NCI-H510A (cell line): ENCODE measurements at regions not wholly inside any gene's neighbourhood (a gene's known extent, or its start where the extent isn't known, plus 50 kb on each side); places are given as distances from the start of the nearest gene placed in this dataset.
A peak's percentile ranks its signal among the peaks of the same experiment; 100 is the strongest.
"Not testable (repeated sequence)": the region's sequence is repeated elsewhere in the genome, so short reads cannot be mapped to it uniquely, and the experiment has no call there.

Source experiments
- DNase-seq: peaks from one replicate; lab custom pipeline; 2025; lab: John Stamatoyannopoulos, UW

DNA sequence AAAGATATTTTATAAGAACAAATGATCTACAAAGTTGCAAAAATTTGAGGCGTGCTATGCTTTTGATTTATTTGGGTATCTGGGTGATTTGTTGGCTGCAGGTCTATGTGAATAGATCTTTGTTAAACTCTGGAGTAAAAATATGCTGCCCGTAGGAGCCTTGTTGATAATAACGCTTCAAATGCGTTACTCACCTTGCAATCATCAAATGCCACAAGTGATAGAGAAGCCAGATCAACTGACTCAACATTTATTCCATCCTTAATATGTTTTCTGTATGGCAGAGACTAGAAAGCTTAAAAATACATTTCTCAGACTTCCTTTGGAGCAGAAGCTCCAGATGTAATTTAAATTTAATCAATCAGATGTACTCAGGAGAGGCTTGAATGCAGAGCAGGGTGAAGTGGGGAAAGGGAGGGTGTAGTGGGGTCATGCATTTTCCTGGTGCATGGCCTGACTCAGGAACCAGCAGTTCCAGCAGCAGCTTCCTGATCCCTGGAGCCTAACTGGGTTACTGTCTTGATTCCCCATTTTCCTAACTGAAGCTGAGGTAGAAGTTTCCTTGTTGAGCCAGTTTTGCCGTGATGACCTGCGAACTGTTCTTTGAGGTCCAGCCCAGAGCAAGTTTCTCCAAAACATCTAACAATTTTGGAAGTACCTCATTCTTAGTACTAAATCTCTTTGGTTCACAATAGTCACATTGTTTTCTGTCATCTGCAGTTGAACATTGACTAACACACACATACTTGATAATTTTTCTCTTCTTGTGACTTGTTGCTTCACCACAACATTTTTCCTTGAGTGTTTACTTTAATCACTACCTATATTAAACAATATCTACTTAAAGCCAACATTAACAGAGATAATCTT is 284.7 kb upstream of the CWC22 start:
- DNase-seq: no peak

GRCh38 chr2:180291060-180291459 is 284.0 kb upstream of the CWC22 start:
- no peak for DNase-seq

- no peak for DNase-seq
Measured at GRCh38 chr2:180289627-180290026, 282.5 kb upstream of the CWC22 start.

DNA sequence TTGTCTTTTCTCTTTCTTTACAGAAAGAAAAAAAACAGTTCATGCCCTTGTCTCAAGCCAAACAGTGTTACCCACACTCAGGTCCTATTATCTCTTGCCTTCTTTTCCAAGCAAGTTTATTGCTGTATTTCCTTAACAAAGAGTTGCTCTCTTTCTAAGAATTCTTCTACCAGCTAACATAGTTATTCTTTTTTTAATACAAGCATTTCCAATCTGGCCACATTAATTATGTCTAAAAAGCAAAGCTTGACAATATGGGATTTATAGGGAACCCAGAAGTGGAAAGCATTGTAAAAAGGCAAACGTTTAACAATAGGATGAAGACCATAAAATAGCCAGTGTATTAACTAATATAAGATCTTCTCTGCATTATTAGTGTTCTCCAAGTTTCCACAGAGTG is 272.5 kb upstream of the CWC22 start:
- no peak for DNase-seq

DNA sequence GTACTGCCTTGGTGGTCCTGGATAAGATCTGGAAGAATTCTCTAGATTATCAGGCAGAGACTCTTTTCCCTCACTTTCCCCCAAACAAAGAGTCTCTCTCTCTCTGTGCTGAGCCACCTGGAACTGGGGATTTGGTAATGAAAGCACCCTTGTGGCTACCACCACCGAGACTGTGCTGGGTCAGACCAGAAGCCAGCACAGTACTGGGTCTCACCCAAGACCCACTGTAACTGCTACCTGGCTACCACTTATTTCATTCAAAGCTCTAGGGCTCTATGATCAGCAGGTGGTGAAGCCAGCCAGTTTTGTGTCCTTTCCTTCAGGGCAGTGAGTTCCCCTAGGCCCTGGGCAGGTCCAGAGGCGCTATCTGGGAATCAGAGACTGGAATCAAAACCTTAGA is 269.6 kb upstream of the CWC22 start:
- no peak for DNase-seq

DNA sequence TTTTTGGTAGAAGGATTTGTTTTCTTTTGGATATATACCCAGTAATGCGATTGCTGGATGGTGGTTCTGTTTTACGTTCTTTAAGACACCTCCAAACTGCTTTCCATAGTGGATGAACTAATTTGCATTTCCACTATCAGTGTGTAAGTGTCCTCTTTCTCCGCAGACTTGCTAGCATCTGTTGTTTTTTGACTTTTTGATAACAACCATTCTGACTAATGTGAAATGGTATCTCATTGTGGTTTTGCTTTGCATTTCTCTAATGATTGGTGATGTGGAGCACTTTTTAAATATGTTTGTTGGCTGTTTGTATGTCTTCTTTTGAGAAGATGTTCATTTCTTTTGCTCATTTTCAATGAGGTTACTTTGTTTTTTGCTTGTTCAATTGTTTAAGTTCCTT is 260.9 kb upstream of the CWC22 start:
- DNase-seq: no peak

- DNase-seq: no peak
Measured at GRCh38 chr2:180261976-180262375, 254.9 kb upstream of the CWC22 start.

GRCh38 chr2:180258579-180258978 is 251.5 kb upstream of the CWC22 start:
- DNase-seq: no peak

DNA sequence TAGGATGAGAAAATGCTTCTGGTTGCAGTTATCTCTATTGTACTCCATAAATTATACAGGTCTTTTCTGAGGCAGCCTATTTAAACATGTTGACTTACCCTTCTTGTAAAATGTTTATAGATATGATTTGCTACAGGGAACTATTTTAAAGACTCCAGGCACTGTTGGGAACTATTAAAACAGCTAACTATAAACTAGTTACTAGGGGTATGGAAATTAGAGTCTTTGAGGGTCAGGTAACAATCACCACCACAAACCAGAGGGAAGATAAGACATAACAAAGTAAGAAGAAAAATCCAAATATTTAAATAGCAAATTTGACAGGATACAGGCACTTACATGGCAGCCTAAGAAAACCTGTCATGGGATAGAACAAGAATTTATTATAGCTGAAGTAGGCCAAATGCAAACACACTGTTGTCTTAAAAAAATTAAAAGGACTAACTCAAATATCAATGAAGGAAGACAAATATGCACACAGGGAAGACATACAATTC is 251.0 kb upstream of the CWC22 start:
- no peak for DNase-seq

DNA sequence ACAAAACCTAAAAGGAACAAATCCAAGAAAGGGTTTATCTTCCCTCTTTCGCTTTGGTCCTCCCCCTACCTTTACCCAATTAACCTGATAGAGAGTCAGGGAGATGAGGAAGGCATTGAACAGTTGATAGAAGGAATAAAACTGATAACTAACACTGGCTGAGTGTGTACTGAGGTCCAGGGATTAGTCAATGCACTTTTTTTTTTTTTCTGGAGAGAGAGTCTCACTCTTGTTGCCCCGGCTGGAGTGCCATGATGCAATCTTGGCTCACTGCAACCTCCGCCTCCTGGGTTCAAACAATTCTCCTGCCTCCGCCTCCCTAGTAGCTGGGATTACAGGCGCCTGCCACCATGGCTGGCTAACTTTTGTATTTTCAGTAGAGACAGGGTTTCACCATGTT is 250.2 kb upstream of the CWC22 start:
- no peak for DNase-seq

- no peak for DNase-seq
Measured at GRCh38 chr2:180255981-180256380, 248.9 kb upstream of the CWC22 start.

DNA sequence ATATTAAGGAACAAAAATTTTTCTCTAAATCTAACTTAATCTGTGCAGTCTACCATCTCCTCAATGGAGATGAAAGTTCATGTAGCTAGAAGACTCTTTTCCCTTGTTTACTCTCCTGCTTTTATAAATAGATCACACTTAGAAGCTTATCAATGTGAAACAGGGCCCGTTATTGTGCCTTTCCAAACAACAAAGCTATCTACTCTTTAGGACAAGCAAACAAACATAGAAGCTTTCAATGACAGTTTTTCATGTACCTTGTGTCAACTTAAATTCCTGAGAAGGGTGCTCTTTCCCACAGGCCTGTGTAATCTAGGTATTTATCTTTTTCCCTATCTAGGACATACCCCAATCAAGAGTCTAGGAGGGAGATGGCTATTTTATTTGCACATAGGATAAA is 247.8 kb upstream of the CWC22 start:
- no peak for DNase-seq

DNA sequence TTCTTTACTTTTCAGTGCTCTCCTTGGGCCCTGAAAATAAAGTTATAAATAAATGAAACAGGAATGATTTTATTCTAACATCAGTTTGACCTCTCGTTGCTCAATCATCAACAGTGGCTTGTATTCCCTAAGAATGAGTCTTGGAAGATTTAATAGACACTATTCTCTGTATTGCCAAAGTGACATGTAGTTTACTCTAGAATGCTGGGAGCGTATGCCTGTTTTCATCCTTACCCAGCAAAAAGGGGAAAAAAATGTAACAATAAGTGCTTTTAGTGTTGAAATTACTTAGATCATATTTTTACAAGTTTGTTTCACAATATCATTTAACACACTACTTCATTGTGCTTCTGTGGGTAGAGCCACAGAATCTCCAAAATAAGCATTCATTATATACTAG is 240.6 kb upstream of the CWC22 start:
- DNase-seq: no peak

GRCh38 chr2:180246268-180246667 is 239.2 kb upstream of the CWC22 start:
- no peak for DNase-seq

GRCh38 chr2:180240774-180241173 is 233.7 kb upstream of the CWC22 start:
- DNase-seq: no peak

DNA sequence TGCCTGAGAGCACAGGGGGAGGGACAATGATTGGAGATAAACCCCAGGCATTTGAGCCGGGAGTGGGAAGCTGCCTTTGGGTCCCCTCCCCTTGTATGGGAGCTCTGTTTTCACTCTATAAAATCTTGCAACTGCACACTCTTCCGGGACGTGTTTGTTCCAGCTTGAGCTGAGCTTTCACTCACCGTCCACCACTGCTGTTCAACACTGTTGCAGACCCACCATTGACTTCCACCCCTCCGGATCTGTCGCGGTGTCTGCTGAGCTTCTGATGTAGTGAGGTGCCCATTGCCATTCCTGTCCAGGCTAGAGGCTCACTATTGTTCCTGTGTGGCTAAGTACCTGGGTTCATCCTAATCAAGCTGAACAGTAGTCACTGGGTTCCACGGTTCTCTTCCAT is 231.6 kb upstream of the CWC22 start:
- DNase-seq: no peak

- not testable (repeated sequence) for DNase-seq
Measured at GRCh38 chr2:180236061-180236460, 229.0 kb upstream of the CWC22 start.

GRCh38 chr2:180235506-180235905 is 228.4 kb upstream of the CWC22 start:
- not testable (repeated sequence) for DNase-seq

DNA sequence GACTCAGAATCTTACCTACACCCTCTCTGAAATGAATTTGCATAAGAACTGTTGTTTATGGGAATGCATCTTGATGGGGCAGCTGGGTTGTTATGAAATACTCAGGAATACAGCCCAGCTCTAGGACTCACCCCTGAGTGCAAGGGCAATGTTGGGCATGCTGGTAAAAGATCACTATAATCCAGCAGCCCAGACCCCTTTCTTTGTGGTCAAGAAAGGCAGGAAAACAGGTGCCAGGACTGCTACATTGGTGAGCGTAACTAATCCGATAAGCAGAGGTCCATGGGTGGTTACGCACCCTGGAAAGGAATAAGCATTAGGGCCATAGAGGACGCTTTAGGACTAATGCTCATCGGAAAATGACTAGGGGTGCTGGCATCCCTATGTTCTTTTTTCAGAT is 227.9 kb upstream of the CWC22 start:
- not testable (repeated sequence) for DNase-seq

GRCh38 chr2:180231015-180231414 is 223.9 kb upstream of the CWC22 start:
- no peak for DNase-seq

GRCh38 chr2:180227461-180227860 is 220.4 kb upstream of the CWC22 start:
- DNase-seq: no peak

DNA sequence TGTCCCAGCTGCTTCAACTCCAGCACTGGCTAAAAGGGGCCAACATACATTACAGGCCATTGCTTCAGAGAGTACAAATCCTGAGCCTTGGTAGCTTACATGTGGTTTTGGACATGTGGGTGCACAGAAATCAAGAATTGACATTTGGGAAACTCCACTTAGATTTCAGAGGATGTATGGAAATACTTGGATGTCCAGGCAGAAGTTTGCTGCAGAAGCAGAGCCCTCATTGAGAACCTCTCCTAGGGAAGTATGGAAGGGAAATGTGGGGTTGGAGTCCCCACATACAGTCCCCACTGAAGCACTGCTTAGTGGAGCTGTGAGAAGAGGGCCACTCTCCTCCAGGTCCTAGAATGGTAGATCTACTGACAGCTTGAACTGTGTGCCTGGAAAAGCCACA is 218.0 kb upstream of the CWC22 start:
- DNase-seq: no peak

DNA sequence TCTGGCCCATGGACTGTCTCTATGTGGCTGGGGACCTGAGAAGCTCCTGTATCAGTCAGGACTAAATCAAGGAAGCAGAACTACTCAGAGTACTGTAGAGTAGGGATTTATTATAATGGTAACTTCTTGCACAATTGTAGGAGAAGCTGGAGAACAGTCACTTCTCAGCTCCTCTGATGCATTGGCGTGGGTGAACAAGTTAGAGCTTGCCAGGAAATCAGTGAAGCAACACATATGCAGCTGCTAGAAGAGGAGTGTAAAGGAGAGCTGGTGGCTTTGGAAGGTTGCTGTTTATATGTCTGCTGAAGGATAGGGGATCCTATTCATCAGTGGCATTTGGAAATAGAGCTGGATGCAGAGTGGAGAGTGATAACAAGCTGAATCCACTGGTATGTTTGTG is 215.5 kb upstream of the CWC22 start:
- DNase-seq: peak; percentile 47

DNA sequence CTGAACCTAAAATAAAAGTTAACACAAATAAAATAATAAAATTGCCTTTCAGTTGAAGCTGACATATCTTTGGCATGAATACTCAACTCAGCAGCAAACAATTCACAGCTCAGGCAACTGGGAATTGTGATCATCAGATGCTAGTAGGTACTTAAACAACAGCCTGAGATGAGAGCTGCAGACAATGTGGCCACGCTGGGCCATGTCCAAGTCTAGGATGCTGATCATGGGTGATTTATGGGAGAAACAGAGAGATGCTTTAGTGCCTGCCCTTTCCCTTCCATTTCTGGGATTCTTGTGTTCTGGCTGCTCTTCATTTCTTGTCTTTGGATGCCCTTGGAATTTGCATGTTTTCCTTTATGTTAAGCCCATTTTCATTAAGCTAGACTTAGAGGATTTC is 212.4 kb upstream of the CWC22 start:
- DNase-seq: no peak
